ENCODE measurements at regions not wholly inside any gene's neighbourhood (a gene's known extent, or its start where the extent isn't known, plus 50 kb on each side); places are given as distances from the start of the nearest gene placed in this dataset.

DNA sequence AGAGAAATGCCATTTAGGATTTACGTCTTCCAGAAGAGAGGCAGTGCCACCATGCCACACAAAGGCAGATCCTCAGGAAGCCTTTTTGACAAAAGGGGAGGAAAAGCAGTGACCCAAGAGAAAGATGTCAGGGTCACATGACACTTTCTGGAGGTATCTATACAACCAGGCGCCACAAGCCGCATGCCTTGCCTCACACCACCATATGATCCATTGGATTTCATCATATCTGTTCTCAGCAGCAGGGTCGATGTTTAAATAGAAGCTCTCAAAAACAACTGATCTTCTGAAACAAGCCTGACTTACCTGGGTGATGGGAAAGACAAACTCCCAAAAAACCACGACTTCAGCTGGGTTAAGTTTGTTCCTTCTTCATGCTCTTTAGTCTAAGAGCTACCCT, 52.5 kb upstream of the UNC5B start:
- no peak for DNase-seq

DNA sequence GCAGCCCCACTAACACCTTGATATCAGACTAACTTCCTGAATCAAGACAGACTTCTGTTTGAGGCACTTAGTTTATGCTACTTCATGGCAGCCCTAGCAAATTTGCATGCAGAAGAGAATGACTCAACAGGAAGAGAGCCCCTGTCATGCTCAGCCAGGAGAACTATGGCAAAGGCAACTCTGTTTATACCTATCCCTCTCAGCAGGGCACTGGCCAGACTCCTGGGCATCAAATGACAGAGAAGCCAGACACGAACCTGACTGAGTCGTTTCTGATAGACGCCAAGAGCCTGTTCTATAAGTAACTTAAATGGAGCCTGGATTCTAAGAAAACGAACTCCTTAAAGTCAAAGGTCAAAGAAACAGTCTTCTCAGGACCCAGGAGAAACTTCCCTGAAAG, 50.9 kb upstream of the UNC5B start:
- no peak for DNase-seq
